Stimulated activated CD8-positive, alpha-beta memory T cell treated with anti-CD3 and anti-CD28 coated beads, Interleukin-15, amount 100 ng/mL, for 48 hours (primary cell): ENCODE measurements at regions not wholly inside any gene's neighbourhood (a gene's known extent, or its start where the extent isn't known, plus 50 kb on each side); places are given as distances from the start of the nearest gene placed in this dataset.

Source experiments
- DNase-seq, 2 donors: peaks; one replicate each; pipeline ENCODE4 v3.0.0-alpha.2; 2020; ENCODE audit warnings: low read depth in 2 of 2

GRCh38 chr16:47970291-47970931, 185.4 kb downstream of the ABCC12 start:
- DNase-seq, result no peak

GRCh38 chr16:47967374-47967773, 188.4 kb downstream of the ABCC12 start:
- DNase-seq, result no peak

- DNase-seq, result no peak
Measured at GRCh38 chr16:47966325-47966724, 189.5 kb downstream of the ABCC12 start.

GRCh38 chr16:47965439-47965838, 190.4 kb downstream of the ABCC12 start:
- no peak for DNase-seq

- no peak for DNase-seq
Measured at GRCh38 chr16:47958726-47959125, 197.1 kb downstream of the ABCC12 start.

GRCh38 chr16:47956916-47957315, 198.9 kb downstream of the ABCC12 start:
- no peak for DNase-seq

- DNase-seq, result no peak
Measured at GRCh38 chr16:47949714-47950113, 206.1 kb downstream of the ABCC12 start.

GRCh38 chr16:47949276-47949675, 206.5 kb downstream of the ABCC12 start:
- DNase-seq, result no peak

GRCh38 chr16:47947723-47948122, 208.1 kb downstream of the ABCC12 start:
- no peak for DNase-seq

GRCh38 chr16:47946092-47946491, 209.7 kb downstream of the ABCC12 start:
- DNase-seq, result no peak

- DNase-seq, result no peak
Measured at GRCh38 chr16:47944589-47944988, 211.2 kb downstream of the ABCC12 start.

GRCh38 chr16:47943235-47943634, 212.6 kb downstream of the ABCC12 start:
- no peak for DNase-seq

GRCh38 chr16:47940466-47940865, 215.3 kb downstream of the ABCC12 start:
- DNase-seq, result no peak

- no peak for DNase-seq
Measured at GRCh38 chr16:47939680-47940079, 216.1 kb downstream of the ABCC12 start.

- no peak for DNase-seq
Measured at GRCh38 chr16:47938272-47938671, 217.5 kb downstream of the ABCC12 start.

GRCh38 chr16:47928008-47928407, 227.8 kb downstream of the ABCC12 start:
- no peak for DNase-seq

GRCh38 chr16:47927330-47927729, 228.5 kb downstream of the ABCC12 start:
- no peak for DNase-seq

GRCh38 chr16:47925811-47926460, 229.9 kb downstream of the ABCC12 start:
- DNase-seq, result no peak

GRCh38 chr16:47924950-47925349, 230.8 kb downstream of the ABCC12 start:
- no peak for DNase-seq

- no peak for DNase-seq
Measured at GRCh38 chr16:47921535-47921934, 234.3 kb downstream of the ABCC12 start.

GRCh38 chr16:47920709-47921108, 235.1 kb downstream of the ABCC12 start:
- no peak for DNase-seq

GRCh38 chr16:47917118-47917517, 238.7 kb downstream of the ABCC12 start:
- DNase-seq, result no peak

GRCh38 chr16:47916266-47916665, 239.5 kb downstream of the ABCC12 start:
- DNase-seq, result no peak

GRCh38 chr16:47907109-47907508, 248.7 kb downstream of the ABCC12 start:
- no peak for DNase-seq
